Uterus (tissue), 3 donors: ENCODE measurements at regions not wholly inside any gene's neighbourhood (a gene's known extent, or its start where the extent isn't known, plus 50 kb on each side); places are given as distances from the start of the nearest gene placed in this dataset.

Experiments
- DNase-seq, 2 donors: peaks; one replicate each; pipeline ENCODE4 v3.0.0-alpha.2; 2019 to 2020
- H3K27ac ChIP-seq, 2 donors: fragments of 200-600 bp; sonication (generic); 1 replicate in 1 of 2; 2 replicates in 1 of 2; pipeline ENCODE4 v1.5.1; 2016 to 2018
- H3K27me3 ChIP-seq, 2 donors: fragments of 200-600 bp; sonication (generic); one replicate each; pipeline ENCODE4 v1.5.1; 2018 to 2019; ENCODE audit warnings: control low read depth in 1 of 2
- H3K36me3 ChIP-seq, 2 donors: fragments of 200-600 bp; sonication (generic); one replicate each; pipeline ENCODE4 v1.5.1; 2019; ENCODE audit warnings: control low read depth in 1 of 2
- H3K4me1 ChIP-seq, 2 donors: fragments of 200-600 bp; sonication (generic); one replicate each; pipeline ENCODE4 v1.5.1; 2018 to 2019; ENCODE audit warnings: control low read depth in 1 of 2
- H3K4me3 ChIP-seq, 2 donors: fragments of 200-600 bp; sonication (generic); 1 replicate in 1 of 2; 2 replicates in 1 of 2; pipeline ENCODE4 v1.5.1; 2018 to 2019; ENCODE audit warnings: mild to moderate bottlenecking in 1 of 2
- H3K9me3 ChIP-seq, 2 donors: fragments of 200-600 bp; sonication (generic); one replicate each; pipeline ENCODE4 v1.5.1; 2019; ENCODE audit warnings: control low read depth in 1 of 2
- CTCF ChIP-seq, 4 experiments: fragments of 200-600 bp in 2 of 4; fragments of 450-650 bp in 2 of 4; sonication (generic) in 2 of 4; IDR thresholded peaks; one replicate each; pipeline ENCODE4 v1.5.1; 2016 to 2019; ENCODE audit warnings: antibody characterized with exemption in 4 of 4, mild to moderate bottlenecking in 2 of 4, moderate library complexity in 1 of 4
- POLR2A ChIP-seq, 2 donors: fragments of 450-650 bp; IDR thresholded peaks; one replicate each; pipeline ENCODE4 v1.6.1; 2016; ENCODE audit warnings: antibody characterized with exemption in 2 of 2, mild to moderate bottlenecking in 1 of 2, moderate library complexity in 1 of 2
- intact Hi-C: fragments of 100-400 bp; cut with DNase I; formaldehyde crosslinking; loops from one replicate; pipeline ENCODE4 v1.15.1; 2023; ENCODE audit warnings: low total_unique reads
- donor health status: DM: yes; HTN: yes; CAD: no.

- H3K4me1 ChIP-seq = no peaks in the 10 kb centered on the region
- TF ChIP-seq CTCF (IDR thresholded peaks at IDR 0.05) = no peak
- no peak for TF ChIP-seq POLR2A (IDR thresholded peaks at IDR 0.05)
- H3K4me3 ChIP-seq = no peak overlapping the region
- intact Hi-C loops = no loop called here
- no peak overlapping the region for H3K27ac ChIP-seq
- no peak for DNase-seq
- H3K9me3 ChIP-seq = no peaks in the 10 kb centered on the region
- H3K27me3 ChIP-seq = no peaks in the 10 kb centered on the region
- no peaks in the 10 kb centered on the region for H3K36me3 ChIP-seq
Measured at GRCh38 chr22:47556473-47556872, 794.0 kb downstream of the TBC1D22A start.

- no peaks in the 10 kb centered on the region for H3K4me1 ChIP-seq
- no peak for DNase-seq
- H3K9me3 ChIP-seq = no peaks in the 10 kb centered on the region
- H3K27me3 ChIP-seq = no peaks in the 10 kb centered on the region
- H3K36me3 ChIP-seq = no peaks in the 10 kb centered on the region
- no peak overlapping the region for H3K4me3 ChIP-seq
- TF ChIP-seq POLR2A (IDR thresholded peaks at IDR 0.05) (no peak), CTCF (IDR thresholded peaks at IDR 0.05) (no peak)
- no peak overlapping the region for H3K27ac ChIP-seq
- intact Hi-C loops = no loop called here
Measured at GRCh38 chr22:47553436-47553835, 791.0 kb downstream of the TBC1D22A start.

GRCh38 chr22:47552541-47553205, 790.2 kb downstream of the TBC1D22A start:
- intact Hi-C loops = no loop called here
- no peak for DNase-seq
- Histone ChIP-seq H3K27me3 (no peaks in the 10 kb centered on the region), H3K27ac (no peak overlapping the region), H3K4me1 (no peaks in the 10 kb centered on the region), H3K36me3 (no peaks in the 10 kb centered on the region), H3K9me3 (no peaks in the 10 kb centered on the region), H3K4me3 (no peak overlapping the region)
- TF ChIP-seq CTCF (IDR thresholded peaks at IDR 0.05) (no peak), POLR2A (IDR thresholded peaks at IDR 0.05) (no peak)

- Histone ChIP-seq H3K36me3 (no peaks in the 10 kb centered on the region), H3K4me1 (no peaks in the 10 kb centered on the region), H3K4me3 (no peak overlapping the region), H3K27ac (no peak overlapping the region), H3K27me3 (no peaks in the 10 kb centered on the region), H3K9me3 (no peaks in the 10 kb centered on the region)
- intact Hi-C loops = no loop called here
- DNase-seq = no peak
- no peak for TF ChIP-seq CTCF (IDR thresholded peaks at IDR 0.05)
- TF ChIP-seq POLR2A (IDR thresholded peaks at IDR 0.05) = no peak
Measured at GRCh38 chr22:47552024-47552423, 789.6 kb downstream of the TBC1D22A start.

GRCh38 chr22:47551431-47551775, 789.0 kb downstream of the TBC1D22A start:
- Histone ChIP-seq H3K4me3 (no peak overlapping the region), H3K36me3 (no peaks in the 10 kb centered on the region), H3K9me3 (no peaks in the 10 kb centered on the region), H3K27me3 (no peaks in the 10 kb centered on the region), H3K4me1 (no peaks in the 10 kb centered on the region), H3K27ac (no peak overlapping the region)
- TF ChIP-seq POLR2A (IDR thresholded peaks at IDR 0.05) = no peak
- no peak for TF ChIP-seq CTCF (IDR thresholded peaks at IDR 0.05)
- no peak for DNase-seq
- intact Hi-C loops = no loop called here
